Suprapubic skin (tissue), 4 donors: ENCODE measurements at regions not wholly inside any gene's neighbourhood (a gene's known extent, or its start where the extent isn't known, plus 50 kb on each side); places are given as distances from the start of the nearest gene placed in this dataset.

Source experiments
- DNase-seq, 2 donors: peaks; one replicate each; pipeline ENCODE4 v3.0.0-alpha.2; 2019; ENCODE audit warnings: low spot score in 2 of 2
- H3K27ac ChIP-seq: fragments of 200-600 bp; sonication (generic); one replicate; pipeline ENCODE4 v1.5.1; 2019
- H3K27me3 ChIP-seq: fragments of 200-600 bp; sonication (generic); one replicate; pipeline ENCODE4 v1.5.1; 2019
- H3K36me3 ChIP-seq: fragments of 200-600 bp; sonication (generic); one replicate; pipeline ENCODE4 v1.5.1; 2019
- H3K4me1 ChIP-seq: fragments of 200-600 bp; sonication (generic); one replicate; pipeline ENCODE4 v1.5.1; 2019
- H3K4me3 ChIP-seq: fragments of 200-600 bp; sonication (generic); one replicate; pipeline ENCODE4 v1.5.1; 2019; ENCODE audit warnings: mild to moderate bottlenecking
- H3K9me3 ChIP-seq: fragments of 200-600 bp; sonication (generic); one replicate; pipeline ENCODE4 v1.5.1; 2019
- EP300 ChIP-seq: sonication (generic); formaldehyde crosslinking; IDR thresholded peaks from one replicate; pipeline ENCODE4 v1.6.1; 2017; ENCODE audit warnings: antibody characterized with exemption
- POLR2A ChIP-seq, 2 donors: fragments of 450-650 bp; IDR thresholded peaks; one replicate each; pipeline ENCODE4 v1.6.1; 2017; ENCODE audit warnings: antibody characterized with exemption in 2 of 2, mild to moderate bottlenecking in 2 of 2, moderate library complexity in 2 of 2
- POLR2AphosphoS5 ChIP-seq, 3 donors: sonication (generic); formaldehyde crosslinking; IDR thresholded peaks; one replicate each; pipeline ENCODE4 v1.6.1; 2017; ENCODE audit warnings: antibody characterized with exemption in 3 of 3
- WGBS: methylation state at CpG from one replicate; pipeline ENCODE4 v1.1.5; 2018; 5-methylcytosine and 5-hydroxymethylcytosine counted together
- TF ChIP-seq, protein P1 (sequence below), 2 donors: fragments of 200-600 bp in 1 of 2; fragments of 450-650 bp in 1 of 2; sonication (generic) in 1 of 2; IDR thresholded peaks; one replicate each; pipeline ENCODE4 v1.5.1; 2016 to 2019; ENCODE audit warnings: antibody characterized with exemption in 2 of 2, mild to moderate bottlenecking in 1 of 2, moderate library complexity in 1 of 2

DNA sequence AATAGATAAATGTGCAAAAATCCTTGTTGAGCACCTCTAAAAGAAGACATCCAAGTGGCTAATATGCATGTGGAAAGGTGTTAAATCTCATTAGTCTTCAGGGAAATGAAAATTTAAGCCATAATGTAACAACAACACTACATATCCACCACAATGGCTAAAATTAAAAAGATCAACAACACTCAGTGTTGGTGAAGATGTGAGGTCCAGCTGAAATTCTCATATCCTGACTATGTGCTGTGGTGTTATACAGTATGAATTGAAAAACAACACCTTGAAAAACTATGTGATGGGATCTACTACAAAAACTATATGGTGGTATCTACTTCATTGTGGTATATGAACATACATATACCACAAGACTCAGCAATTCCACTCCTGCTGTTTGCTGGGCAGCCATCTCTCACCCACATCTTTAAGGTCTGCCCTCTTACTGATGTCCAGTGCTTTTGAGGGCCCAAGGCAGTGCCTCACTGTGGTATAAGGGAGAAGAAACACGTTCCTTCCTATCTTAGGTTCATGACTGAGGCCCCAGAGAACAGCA lies 146.4 kb downstream of the CD83 start:
- Histone ChIP-seq H3K27me3 (no peaks in the 10 kb centered on the region), H3K9me3 (no peaks in the 10 kb centered on the region), H3K36me3 (no peaks in the 10 kb centered on the region), H3K27ac (no peak overlapping the region), H3K4me3 (no peak overlapping the region), H3K4me1 (no peaks in the 10 kb centered on the region)
- WGBS, result 96% methylated on average over 1 of the region's 1 CpG
- TF ChIP-seq POLR2A (IDR thresholded peaks at IDR 0.05), result no peak
- TF ChIP-seq POLR2AphosphoS5 (IDR thresholded peaks at IDR 0.05), result no peak
- TF ChIP-seq EP300, result no peak
- TF ChIP-seq, protein P1, sequence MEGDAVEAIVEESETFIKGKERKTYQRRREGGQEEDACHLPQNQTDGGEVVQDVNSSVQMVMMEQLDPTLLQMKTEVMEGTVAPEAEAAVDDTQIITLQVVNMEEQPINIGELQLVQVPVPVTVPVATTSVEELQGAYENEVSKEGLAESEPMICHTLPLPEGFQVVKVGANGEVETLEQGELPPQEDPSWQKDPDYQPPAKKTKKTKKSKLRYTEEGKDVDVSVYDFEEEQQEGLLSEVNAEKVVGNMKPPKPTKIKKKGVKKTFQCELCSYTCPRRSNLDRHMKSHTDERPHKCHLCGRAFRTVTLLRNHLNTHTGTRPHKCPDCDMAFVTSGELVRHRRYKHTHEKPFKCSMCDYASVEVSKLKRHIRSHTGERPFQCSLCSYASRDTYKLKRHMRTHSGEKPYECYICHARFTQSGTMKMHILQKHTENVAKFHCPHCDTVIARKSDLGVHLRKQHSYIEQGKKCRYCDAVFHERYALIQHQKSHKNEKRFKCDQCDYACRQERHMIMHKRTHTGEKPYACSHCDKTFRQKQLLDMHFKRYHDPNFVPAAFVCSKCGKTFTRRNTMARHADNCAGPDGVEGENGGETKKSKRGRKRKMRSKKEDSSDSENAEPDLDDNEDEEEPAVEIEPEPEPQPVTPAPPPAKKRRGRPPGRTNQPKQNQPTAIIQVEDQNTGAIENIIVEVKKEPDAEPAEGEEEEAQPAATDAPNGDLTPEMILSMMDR (IDR thresholded peaks at IDR 0.05), result no peak
- no peak for DNase-seq

DNA sequence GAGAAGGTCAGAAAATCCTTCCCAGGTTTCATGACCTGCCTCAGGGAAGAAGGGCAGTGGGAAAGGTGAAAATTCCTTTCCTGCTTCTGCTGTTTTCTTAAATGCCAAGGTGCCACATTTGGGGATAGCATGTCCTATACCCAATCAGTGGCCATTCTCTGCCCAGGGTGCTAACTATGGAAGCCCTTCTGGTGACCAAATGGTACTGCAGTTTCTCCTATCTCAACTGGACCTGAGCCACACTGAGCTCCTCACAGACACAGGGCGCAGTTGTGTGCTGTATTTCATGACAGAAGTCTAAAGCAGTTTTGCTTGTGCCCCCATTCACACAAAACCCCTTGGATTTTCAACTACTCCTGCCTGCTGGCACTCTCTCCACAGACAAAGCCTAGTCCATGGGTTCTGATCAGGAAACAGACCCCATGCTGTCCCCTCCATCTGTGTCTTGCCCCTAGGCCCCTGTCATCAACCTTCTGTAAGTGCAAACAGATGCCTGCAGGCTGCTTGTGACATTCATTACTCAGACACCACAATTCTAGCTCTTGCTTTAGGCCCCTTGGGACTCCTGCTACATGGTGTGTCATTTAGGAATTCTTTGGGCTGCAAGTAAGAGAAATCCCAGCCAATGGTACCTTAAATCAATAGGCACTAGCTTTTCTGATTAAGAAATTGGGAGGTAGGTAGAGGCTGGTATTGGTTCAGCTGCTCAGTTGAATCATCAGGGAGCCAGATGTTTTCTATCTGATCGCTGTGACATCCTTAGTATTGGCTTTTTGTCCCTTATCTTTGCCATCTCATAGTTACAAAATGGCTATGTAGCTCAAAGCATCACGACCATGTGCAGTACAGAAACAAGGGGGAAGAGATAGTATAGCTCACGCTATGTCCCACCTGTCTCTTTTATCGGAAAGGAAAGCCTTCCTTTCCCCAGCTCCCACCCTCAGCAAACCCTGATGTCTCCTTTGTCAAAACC lies 147.8 kb downstream of the CD83 start:
- TF ChIP-seq, protein P1 (IDR thresholded peaks at IDR 0.05), result no peak
- Histone ChIP-seq H3K4me1 (peaks cover 4% of the 10 kb centered on the region), H3K36me3 (no peaks in the 10 kb centered on the region), H3K4me3 (no peak overlapping the region), H3K27ac (no peak overlapping the region), H3K27me3 (no peaks in the 10 kb centered on the region), H3K9me3 (no peaks in the 10 kb centered on the region)
- DNase-seq, result no peak
- 86% methylated on average over 5 of the region's 5 CpGs for WGBS

DNA sequence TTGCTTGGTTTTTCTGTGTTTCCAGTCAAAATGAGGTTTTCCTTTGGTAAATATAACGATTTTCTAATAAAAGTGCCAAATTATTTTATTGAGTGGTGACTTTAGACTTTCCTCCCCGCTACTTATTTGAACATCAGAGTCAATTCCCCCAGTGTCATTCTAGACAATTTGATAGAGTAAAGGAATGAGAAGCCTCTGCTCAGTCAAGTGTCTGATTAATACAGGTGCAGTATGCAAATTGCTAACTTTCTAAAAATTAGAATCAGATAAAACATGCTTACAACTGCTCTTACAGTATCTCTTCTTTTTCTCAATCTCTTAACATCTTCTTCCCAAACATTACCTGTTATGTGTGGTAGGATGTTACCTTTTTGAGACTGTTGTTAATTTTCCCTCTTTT lies 148.7 kb downstream of the CD83 start:
- Histone ChIP-seq H3K4me3 (no peak overlapping the region), H3K4me1 (peaks cover 10% of the 10 kb centered on the region), H3K27ac (no peak overlapping the region), H3K36me3 (no peaks in the 10 kb centered on the region), H3K27me3 (no peaks in the 10 kb centered on the region), H3K9me3 (no peaks in the 10 kb centered on the region)
- DNase-seq, result no peak
- 82% methylated on average over 2 of the region's 2 CpGs for WGBS
- TF ChIP-seq EP300, result no peak

DNA sequence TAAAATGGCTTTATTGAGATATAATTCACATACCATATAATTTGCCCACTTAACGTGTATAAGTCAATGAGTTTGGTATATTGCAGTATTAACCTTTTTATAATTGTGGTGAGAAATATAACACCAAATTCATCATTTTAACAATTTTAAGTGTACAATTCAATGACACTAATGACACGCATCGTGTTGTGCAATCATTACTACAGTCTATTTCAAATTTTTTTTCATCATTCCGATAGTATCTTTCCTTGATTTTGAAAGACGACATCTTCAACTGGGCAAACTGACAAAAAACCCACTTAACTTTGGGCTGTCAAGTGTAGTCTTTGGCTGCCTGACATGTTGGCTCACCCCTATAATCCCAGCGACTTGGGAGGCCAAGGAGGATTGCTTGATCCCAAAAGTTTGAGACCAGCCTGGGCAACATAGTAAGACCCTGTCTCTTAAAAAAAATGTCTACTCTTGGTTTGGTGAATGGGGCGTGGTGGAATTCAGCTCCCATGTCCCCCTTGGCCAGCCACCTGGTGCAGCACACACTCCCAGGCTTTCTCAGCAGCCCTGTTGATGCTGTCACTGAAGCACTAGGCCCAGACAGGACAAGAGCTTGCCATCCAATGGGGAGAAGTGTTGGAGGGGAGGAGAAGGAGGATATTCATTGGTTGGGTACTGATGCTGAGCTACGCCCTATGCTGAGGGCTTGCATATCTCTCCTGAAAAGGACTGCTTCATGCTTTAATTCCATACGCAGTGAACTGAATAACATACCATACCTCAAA lies 150.5 kb downstream of the CD83 start:
- TF ChIP-seq POLR2AphosphoS5 (IDR thresholded peaks at IDR 0.05), result no peak
- no peak for TF ChIP-seq EP300
- TF ChIP-seq, protein P1 (IDR thresholded peaks at IDR 0.05), result no peak
- Histone ChIP-seq H3K4me1 (peaks cover 18% of the 10 kb centered on the region), H3K36me3 (no peaks in the 10 kb centered on the region), H3K4me3 (no peak overlapping the region), H3K27ac (no peak overlapping the region), H3K9me3 (no peaks in the 10 kb centered on the region), H3K27me3 (no peaks in the 10 kb centered on the region)
- no peak for DNase-seq
- 96% methylated on average over 9 of the region's 9 CpGs for WGBS

DNA sequence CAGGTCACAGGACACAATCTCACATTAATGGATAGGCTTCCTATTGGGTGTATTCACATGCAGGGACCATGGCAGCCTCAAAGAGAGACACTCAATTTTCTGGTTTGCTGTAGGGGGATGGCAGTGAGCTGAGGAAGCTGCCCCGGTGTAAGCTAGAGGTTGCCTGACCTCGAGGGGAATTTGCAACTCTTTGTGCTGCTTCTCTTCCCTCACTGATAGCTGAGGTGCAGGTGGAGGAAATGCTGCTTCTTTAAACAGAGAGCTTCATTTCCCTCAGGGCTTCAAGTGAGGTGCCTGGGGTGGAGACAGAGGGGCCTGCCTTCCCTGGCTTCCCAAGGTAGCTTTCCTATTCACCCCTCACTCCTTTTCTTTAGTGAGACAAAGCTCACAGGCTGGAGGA lies 151.9 kb downstream of the CD83 start:
- peaks cover 27% of the 10 kb centered on the region for H3K4me1 ChIP-seq
- DNase-seq, result no peak

More for the DNA sequence above, 151.9 kb downstream of the CD83 start:
- no peaks in the 10 kb centered on the region for H3K9me3 ChIP-seq
- WGBS, result 100% methylated on average over 2 of the region's 2 CpGs
- H3K27me3 ChIP-seq, result no peaks in the 10 kb centered on the region
- no peak overlapping the region for H3K27ac ChIP-seq
- H3K4me3 ChIP-seq, result no peak overlapping the region
- TF ChIP-seq EP300 (no peak), POLR2AphosphoS5 (IDR thresholded peaks at IDR 0.05) (no peak), POLR2A (IDR thresholded peaks at IDR 0.05) (no peak)
- TF ChIP-seq, protein P1 (IDR thresholded peaks at IDR 0.05), result no peak
- H3K36me3 ChIP-seq, result no peaks in the 10 kb centered on the region
